HG02943 (cell line): ENCODE measurements at regions not wholly inside any gene's neighbourhood (a gene's known extent, or its start where the extent isn't known, plus 50 kb on each side); places are given as distances from the start of the nearest gene placed in this dataset.
"Not testable (repeated sequence)": the region's sequence is repeated elsewhere in the genome, so short reads cannot be mapped to it uniquely, and the experiment has no call there.

Experiments
- ATAC-seq: cut with Tn5 transposase; IDR thresholded peaks from one replicate; pipeline ENCODE4 v1.9.1; 2021; ENCODE audit warnings: mild to moderate bottlenecking, low read depth, moderate library complexity; ENCODE audit not compliant: unreplicated experiment

GRCh38 chr12:128083132-128083729, 183.7 kb upstream of the TMEM132C start:
- no peak for ATAC-seq

DNA sequence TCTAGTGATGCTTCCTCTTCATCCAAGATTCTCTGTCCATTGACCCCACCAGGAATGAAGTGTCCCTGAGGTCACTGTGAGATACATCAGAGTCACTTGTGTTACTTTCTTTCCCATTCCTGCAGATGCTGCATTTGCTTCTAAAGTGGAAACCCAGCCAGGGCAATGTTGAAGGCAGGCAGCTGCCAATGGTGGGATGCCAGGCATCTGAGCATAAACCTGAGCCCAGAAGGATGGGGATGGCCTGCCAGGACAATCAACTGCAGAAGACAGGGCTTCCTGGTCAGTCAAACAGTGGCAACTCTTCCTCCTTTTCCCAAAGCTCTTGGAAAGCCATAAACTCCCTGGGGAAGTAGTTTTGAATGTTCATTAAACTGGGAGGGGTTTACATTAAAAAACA, 178.0 kb upstream of the TMEM132C start:
- ATAC-seq, result no peak

GRCh38 chr12:128089961-128090360, 177.0 kb upstream of the TMEM132C start:
- ATAC-seq, result no peak

DNA sequence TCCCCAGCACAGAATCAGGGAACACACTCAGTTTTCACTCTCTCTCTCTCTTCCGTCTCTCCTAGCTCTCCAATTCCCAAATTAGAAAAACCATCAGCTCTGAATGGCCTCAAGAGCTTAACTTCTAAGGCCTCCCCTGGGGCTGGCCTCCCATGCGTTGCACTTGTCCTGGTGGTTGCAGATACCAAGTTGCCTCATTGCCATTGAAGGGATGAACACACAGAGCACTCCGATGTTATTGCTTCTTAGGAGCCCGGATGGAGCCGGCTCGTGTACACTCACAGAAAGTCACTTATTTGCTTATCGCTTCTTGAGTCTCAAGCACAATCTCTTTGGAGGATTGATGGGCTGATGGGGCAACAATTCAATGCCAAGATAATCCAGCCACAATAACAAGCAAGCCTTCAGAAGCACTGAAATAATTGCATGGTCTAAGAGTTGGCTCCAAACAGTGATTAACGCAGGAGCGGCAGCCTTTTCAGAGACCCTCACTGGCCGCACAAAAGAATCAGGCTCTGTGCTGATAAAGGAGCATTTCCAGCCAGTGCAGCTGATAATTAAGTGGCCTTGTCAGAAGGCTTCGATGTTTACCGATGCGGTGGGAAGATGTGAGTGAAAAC, 175.8 kb upstream of the TMEM132C start:
- ATAC-seq, result no peak

DNA sequence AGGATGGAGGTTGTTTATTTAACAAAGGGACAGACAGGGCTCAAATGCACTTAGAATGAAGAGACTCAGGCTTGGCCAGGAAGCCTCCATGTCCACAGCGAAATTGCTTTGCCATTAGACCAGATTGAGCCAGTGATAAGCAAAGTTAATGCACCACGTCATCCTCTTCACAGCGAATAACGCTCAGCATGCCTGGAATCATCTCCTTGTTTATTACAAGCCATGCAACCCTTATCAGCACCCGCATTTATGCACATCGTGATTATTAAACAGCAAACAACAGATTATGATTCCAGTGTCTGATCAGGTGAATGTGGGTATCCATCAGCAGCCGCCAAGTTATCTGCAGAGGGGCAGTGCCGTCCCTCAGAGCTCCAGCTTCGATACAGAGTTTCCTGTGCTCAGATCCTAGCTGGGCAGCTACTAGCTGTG, 175.0 kb upstream of the TMEM132C start:
- ATAC-seq, result no peak

DNA sequence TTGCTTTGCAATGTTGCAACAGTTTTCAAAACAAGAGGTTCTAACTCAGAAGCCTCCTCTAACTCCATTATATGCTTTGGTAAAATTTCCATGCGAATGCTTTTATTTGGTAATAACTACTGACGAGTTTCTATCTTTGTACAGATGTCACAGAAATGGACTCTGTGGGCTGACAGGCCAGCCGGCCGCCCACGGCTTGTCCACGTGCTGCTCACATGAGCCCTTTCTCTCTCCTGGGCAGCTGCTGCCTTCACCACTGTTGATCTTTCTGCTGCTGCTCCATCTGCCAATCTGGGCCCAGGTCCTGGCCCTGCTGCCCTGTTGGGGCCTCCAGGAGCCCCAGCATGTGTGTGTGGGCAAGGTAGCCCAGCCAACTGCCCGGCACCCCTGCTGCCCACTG, 168.2 kb upstream of the TMEM132C start:
- no peak for ATAC-seq

- no peak for ATAC-seq
These were observed 163.8 kb upstream of the TMEM132C start for GRCh38 chr12:128103152-128103551.

DNA sequence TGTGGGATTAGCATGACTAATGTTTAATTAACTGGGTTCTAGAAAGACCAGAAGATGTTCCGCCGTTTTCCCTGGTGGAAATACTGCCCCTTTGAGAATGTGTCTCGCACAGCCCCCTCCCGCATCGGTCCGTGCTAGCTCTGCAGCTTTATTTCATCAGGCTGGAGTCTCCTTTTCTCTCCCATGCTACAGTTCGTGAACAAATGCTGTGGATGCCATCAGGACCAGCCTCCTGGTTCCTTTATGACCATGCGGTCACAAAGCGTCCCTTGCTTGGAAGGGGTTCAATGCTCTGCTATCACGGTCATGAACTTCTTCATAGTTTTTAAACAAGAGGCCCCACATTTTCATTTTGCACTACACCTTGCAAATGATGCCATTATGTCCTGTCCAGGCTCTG, 157.7 kb upstream of the TMEM132C start:
- ATAC-seq, result no peak

GRCh38 chr12:128109636-128110035, 157.3 kb upstream of the TMEM132C start:
- no peak for ATAC-seq

DNA sequence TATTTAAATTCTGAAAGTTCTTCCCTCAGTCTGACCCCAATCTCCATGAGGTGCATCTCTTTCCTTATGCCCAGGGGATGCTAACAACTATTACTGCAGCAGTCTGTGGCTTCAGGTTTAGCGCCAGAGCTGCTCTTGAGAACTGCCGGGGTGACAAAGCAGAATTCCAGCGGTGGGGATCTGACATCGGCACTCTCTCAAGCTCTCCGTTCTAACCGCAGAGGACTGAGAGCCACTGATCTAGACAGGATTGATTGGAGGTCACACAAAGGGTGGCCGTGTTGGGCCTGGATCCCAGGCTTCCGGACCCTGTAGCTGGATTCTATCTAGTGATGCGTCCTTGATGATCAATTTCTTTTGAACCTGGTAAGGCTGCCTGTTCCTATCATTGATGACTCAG, 155.6 kb upstream of the TMEM132C start:
- ATAC-seq, result no peak

- no peak for ATAC-seq
These were observed 155.0 kb upstream of the TMEM132C start for GRCh38 chr12:128111951-128112350.

GRCh38 chr12:128113250-128113649, 153.7 kb upstream of the TMEM132C start:
- ATAC-seq, result not testable (repeated sequence)

DNA sequence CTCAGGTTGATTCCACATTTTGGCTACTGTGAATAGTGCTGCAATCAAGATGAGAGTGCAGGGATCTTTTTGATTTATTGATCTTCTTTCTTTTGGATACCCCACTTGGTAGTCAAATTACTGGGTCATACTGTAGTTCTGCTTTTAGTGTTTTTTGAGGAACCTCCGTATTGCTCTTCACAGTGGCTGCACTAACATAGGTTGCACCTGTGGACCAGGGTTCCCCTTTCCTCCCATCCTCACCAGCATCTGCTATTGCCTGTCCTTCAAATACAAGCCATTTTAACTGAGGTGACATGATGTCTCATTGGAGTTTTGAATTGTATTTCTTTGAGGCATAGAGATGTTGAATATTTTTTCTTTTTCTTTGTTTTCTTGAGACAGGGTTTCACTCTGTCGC, 152.5 kb upstream of the TMEM132C start:
- ATAC-seq, result no peak

DNA sequence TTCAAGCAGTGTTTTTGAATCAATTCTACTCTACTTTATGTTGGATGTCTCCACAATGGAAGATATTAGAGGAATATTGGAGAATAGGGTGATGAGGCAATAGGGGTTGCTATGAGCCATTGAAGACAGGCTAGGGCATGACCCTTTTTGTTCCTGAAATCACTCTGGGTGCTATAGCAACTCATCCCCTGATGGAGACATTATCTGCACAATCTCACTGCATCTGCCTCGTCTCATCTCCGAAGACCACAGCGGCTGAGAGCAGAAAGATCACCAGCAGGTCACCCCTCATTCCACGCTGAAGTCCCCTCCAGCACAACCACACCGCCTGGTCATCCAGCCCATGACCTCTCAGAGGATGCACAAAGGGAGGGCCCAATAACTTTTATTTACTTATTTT, 150.4 kb upstream of the TMEM132C start:
- ATAC-seq, result no peak

GRCh38 chr12:128120035-128120434, 146.9 kb upstream of the TMEM132C start:
- ATAC-seq, result no peak

DNA sequence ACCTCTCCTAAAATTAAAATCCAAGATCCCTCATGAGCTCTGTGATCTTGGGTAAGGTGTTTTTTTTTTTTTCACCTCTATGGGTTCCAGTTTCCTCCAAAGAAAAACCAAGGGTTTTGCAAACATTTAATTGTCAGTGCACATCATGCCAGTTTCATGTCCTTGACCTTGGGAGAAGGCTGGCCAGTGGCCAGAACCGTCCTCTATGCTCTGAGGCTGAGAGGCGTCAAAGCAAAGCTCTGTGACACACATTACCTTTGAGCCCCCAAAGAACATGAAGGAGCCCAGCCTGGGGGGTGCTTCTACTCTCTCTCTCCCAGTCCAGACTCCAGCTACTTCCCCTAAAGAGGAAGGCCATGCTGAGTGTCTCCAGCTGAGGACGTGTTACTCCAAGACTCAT, 145.5 kb upstream of the TMEM132C start:
- no peak for ATAC-seq

GRCh38 chr12:128123096-128123495, 143.9 kb upstream of the TMEM132C start:
- ATAC-seq, result no peak

GRCh38 chr12:128131955-128132354, 135.0 kb upstream of the TMEM132C start:
- ATAC-seq, result no peak

DNA sequence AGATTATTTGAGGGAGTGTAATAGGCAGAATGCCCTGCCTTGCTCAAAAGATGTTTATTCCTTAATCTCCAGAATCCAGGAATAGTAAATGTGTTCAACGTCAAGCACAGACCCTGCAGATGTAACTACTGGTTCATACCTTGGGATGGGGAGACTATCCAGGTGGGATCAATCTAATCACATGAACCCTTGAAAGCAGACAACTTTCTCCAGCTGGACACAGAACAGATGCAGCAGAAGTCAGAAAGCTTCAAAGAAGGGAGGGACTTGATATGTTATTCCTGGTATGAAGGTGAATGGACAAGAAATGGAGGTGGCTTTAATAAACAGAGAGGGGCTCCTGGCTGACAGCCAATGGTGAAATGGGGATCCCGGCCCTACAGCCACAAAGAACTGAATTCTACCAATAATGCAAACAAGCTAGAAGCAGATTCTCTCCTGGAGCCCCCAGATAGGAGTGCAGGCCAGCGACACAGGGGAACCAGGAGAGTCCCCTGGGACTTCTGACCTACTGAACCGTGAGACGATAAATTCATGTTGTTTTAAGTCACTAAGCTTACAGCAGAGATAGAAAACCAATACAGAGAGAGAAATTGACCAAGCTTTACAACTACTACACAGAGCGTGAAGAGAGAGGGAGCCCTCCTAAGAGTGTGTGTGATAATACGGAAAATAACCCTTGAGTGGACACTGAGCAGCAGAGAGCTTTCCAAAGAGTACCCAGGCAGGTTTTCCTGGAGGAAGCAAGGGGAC, 133.5 kb upstream of the TMEM132C start:
- ATAC-seq, result no peak

- ATAC-seq, result no peak
These were observed 129.8 kb upstream of the TMEM132C start for GRCh38 chr12:128137140-128137539.

- no peak for ATAC-seq
These were observed 128.8 kb upstream of the TMEM132C start for GRCh38 chr12:128138125-128138524.

GRCh38 chr12:128140551-128140950, 126.4 kb upstream of the TMEM132C start:
- ATAC-seq, result no peak
